ENCODE measurements at regions not wholly inside any gene's neighbourhood (a gene's known extent, or its start where the extent isn't known, plus 50 kb on each side); places are given as distances from the start of the nearest gene placed in this dataset.
A peak's percentile ranks its signal among the peaks of the same experiment; 100 is the strongest.

DNA sequence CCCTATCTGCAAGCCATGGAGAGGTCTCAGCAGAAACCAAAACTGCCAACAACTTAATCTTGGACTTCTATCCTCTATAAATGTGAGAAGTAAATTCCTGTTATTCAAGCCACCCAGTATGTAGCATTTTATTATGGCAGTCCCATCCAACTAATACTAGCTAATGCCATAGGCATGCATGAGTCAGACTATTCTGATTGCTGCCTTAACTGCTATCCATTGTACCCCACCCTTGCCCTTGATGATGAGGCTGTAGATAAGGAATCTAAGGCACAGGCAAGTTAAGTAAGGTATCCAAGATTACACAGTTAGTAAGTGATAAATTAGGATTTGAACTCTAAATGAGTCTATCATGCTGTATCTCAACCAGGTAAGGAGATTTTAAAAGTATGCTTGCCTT lies 223.0 kb downstream of the UBE2E3 start:
- ChIA-PET POLR2A (no interaction called here), CTCF (no interaction called here), RAD21 (ENCODE audit: low non-redundant PET in 1 of 2, low total read pairs in 2 of 2, uncharacterized antibody in 2 of 2, unreplicated experiment in 2 of 2) (no interaction called here)
- DNase-seq (ENCODE audit: low read depth, low spot score): peak; percentile 79
- Histone ChIP-seq H3K36me3 (ENCODE audit: control insufficient read depth in 1 of 2, insufficient read depth in 2 of 2, low read length in 2 of 2) (no peaks in the 10 kb centered on the region), H3K9ac (ENCODE audit: low read length) (no peak overlapping the region), H2AFZ (ENCODE audit: low read depth, low read length, poor library complexity, severe bottlenecking) (peak overlapping the region; percentile 75), H3K4me2 (ENCODE audit: low read length) (peak overlapping the region; percentile 61), H3K4me1 (ENCODE audit: control insufficient read depth in 1 of 2, insufficient read depth in 2 of 2, low read length in 2 of 2) (peaks cover 9 to 18% of the 10 kb centered on the region in 2 experiments; a peak in 3 of 4 replicates), H3K9me2 (ENCODE audit: insufficient read depth) (no peaks in the 10 kb centered on the region), H4K20me1 (ENCODE audit: insufficient read depth) (no peaks in the 10 kb centered on the region), H3K9me3 (ENCODE audit: control insufficient read depth in 1 of 2, insufficient read depth in 1 of 2, low read depth in 1 of 2, low read length in 2 of 2) (no peaks in the 10 kb centered on the region), H3K4me3 (replicated peaks in 1 of 2; ENCODE audit: low read depth in 1 of 2, low read length in 2 of 2) (peak overlapping the region in 1 of 2 experiments; percentile 17; a peak in 1 of 4 replicates), H3K27ac (ENCODE audit: low read depth, low read length) (peak overlapping the region; percentile 6; the same call in 1 of the 2 replicates), H3K27me3 (ENCODE audit: insufficient read depth, low read length) (no peaks in the 10 kb centered on the region), H3K79me2 (ENCODE audit: insufficient read depth, low read length) (no peaks in the 10 kb centered on the region)
- TF ChIP-seq, protein P1, sequence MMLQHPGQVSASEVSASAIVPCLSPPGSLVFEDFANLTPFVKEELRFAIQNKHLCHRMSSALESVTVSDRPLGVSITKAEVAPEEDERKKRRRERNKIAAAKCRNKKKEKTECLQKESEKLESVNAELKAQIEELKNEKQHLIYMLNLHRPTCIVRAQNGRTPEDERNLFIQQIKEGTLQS (IDR thresholded peaks at IDR 0.05): peak; percentile 24; the same call in 1 of the 2 replicates
- TF ChIP-seq RAD21 (IDR thresholded peaks at IDR 0.05; ENCODE audit: low read depth) (peak; percentile 4; the same call in 1 of the 2 replicates), YY1 (IDR thresholded peaks at IDR 0.05; ENCODE audit: extremely low read depth, insufficient replicate concordance, low read depth, low read length) (no peak), CBX3 (IDR thresholded peaks at IDR 0.05; ENCODE audit: low read depth) (peak; percentile 96), MAX (IDR thresholded peaks at IDR 0.05) (peak; percentile 47), EZH2phosphoT487 (IDR thresholded peaks at IDR 0.05; ENCODE audit: borderline replicate concordance) (no peak), POLR2A (IDR thresholded peaks at IDR 0.05; ENCODE audit: borderline replicate concordance, extremely low read depth, insufficient read depth, insufficient read length) (no peak), CTCF (IDR thresholded peaks at IDR 0.05 in 2 of 3, conservative IDR thresholded peaks at IDR 0.05 in 1 of 3; ENCODE audit: borderline replicate concordance in 1 of 3, insufficient read depth in 1 of 3, low read depth in 2 of 3, low read length in 2 of 3) (no peak), SP1 (IDR thresholded peaks at IDR 0.05; ENCODE audit: low read depth) (peak; percentile 78), JUND (IDR thresholded peaks at IDR 0.05) (peak; percentile 91), TCF7L2 (IDR thresholded peaks at IDR 0.05; ENCODE audit: borderline replicate concordance, extremely low read depth, insufficient read depth, insufficient read length) (no peak), SIN3A (IDR thresholded peaks at IDR 0.05; ENCODE audit: low read depth) (0 out of 2 replicates have a peak, but pooled peaks have one; percentile 34), SRF (IDR thresholded peaks at IDR 0.05; ENCODE audit: low read depth) (peak; percentile 63), POLR2AphosphoS5 (IDR thresholded peaks at IDR 0.05; ENCODE audit: low read depth, low read length) (no peak), EZH2 (IDR thresholded peaks at IDR 0.05) (no peak), FOSL1 (IDR thresholded peaks at IDR 0.05; ENCODE audit: low read depth) (peak; percentile 93), EGR1 (IDR thresholded peaks at IDR 0.05; ENCODE audit: low read depth) (no peak)
- TF ChIP-seq, protein P2, sequence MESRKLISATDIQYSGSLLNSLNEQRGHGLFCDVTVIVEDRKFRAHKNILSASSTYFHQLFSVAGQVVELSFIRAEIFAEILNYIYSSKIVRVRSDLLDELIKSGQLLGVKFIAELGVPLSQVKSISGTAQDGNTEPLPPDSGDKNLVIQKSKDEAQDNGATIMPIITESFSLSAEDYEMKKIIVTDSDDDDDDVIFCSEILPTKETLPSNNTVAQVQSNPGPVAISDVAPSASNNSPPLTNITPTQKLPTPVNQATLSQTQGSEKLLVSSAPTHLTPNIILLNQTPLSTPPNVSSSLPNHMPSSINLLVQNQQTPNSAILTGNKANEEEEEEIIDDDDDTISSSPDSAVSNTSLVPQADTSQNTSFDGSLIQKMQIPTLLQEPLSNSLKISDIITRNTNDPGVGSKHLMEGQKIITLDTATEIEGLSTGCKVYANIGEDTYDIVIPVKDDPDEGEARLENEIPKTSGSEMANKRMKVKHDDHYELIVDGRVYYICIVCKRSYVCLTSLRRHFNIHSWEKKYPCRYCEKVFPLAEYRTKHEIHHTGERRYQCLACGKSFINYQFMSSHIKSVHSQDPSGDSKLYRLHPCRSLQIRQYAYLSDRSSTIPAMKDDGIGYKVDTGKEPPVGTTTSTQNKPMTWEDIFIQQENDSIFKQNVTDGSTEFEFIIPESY (IDR thresholded peaks at IDR 0.05; ENCODE audit: extremely low read depth, insufficient replicate concordance, low read length): no peak
- ATAC-seq: peak; percentile 99
- no TSS peak for BruUV-seq (replicated peaks)
- intact Hi-C loops (cut with micrococcal nuclease): no loop called here

Measured in HCT116 (cell line).